Activated T-cell treated with anti-CD3 and anti-CD28 coated beads for 24 hours (primary cell): ENCODE measurements at regions not wholly inside any gene's neighbourhood (a gene's known extent, or its start where the extent isn't known, plus 50 kb on each side); places are given as distances from the start of the nearest gene placed in this dataset.

Experiments
- DNase-seq: peaks from one replicate; pipeline ENCODE4 v3.0.0-alpha.2; 2020; ENCODE audit warnings: low read depth

DNA sequence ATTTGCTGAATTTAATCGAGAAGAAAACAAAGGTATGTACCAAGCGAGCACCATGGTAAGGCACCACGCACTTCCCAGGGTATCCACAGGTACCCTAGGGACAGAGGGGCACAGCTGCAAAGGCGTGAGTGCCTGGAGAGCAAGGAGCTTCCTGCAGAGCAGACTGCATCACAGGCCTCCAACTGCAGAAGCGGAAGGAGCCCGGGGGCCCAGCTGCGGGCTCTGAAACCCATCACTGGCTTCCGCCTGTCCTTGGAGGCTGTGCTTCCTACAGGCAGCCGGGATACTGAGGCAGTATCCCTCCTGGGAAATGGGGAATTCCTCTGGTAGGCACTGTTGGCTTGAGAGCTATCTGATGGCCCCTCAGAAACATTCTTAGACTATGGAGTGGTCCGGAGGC, 217.4 kb upstream of the GMDS start:
- DNase-seq, result no peak

DNA sequence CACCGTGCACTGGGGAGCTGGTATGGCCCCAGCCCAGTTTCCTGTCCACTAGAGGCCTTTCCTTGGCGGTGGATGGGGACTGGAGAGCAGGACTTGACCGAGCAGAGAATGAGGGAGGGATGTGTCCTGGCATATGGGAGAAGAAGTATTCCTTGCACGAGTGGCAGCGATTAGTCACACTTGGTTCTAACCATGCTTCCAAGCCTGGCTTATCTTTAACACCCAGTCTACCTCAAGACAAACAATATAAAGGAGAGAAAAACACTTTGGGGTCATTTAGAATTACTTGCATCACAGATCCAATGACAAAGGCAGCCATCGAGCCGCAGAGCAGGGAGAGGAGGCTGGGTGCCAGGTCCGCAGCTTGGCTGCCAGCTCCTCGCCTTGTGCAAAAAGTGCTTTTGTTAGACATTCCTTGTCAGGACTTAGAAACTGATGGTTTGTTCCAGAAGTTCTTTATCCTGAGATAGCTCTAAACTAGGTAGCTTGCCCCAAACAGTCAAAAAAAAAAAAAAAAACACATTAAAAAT, 214.9 kb upstream of the GMDS start:
- DNase-seq, result no peak

DNA sequence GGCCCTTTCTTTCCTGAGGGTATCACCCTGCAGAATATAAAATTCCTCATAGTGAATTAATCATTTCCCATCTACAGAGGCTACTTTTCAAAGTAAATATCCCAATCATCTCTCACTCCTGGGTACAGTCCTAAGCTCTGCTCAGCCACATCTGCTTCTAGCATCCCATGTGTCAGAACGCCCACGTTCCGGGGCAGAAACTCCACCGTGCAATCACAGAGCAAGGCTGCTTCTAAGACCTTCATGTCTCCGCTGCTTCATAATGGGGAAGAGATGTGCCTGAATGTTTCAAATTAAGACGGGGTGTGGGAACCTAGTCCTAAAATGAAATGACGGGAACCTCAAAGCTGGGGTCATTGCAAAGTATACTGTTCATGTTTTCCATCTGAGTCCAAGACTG, 208.8 kb upstream of the GMDS start:
- no peak for DNase-seq

DNA sequence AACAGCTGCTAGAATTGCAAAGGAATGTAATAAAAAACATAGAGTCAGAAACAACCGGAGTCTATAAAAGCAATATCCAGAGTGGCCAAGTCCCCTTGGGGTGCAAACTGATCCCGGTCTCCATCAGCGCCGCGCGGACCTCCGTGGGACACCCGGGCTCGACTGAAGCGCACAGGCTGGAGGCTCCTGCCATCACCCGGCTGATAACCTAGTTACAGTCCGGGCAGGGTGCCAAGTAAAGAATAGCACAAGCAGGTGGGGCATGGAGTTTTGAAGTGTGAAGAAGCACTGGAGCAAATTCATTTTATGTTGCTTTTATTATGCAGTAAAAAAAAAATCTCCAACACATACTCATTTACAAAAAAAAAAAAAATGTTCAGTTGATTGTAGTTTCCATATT, 205.1 kb upstream of the GMDS start:
- no peak for DNase-seq

DNA sequence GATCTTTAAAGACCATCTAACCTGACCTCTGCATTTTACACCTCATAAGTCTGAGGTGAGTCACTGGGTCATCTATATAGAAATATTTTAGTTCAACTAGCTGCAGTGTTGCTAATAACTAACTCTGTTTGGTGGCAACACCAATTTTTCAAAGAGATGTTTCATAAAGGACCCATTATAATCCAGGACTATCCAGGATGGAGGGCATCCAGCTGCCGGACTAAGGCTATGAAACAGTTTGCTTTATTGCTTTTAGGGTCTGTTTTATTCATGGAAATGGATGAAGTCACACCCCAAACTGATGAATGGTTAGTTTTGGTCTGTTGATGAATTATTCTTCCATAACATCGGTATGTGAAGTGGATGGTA, 204.2 kb upstream of the GMDS start:
- no peak for DNase-seq

DNA sequence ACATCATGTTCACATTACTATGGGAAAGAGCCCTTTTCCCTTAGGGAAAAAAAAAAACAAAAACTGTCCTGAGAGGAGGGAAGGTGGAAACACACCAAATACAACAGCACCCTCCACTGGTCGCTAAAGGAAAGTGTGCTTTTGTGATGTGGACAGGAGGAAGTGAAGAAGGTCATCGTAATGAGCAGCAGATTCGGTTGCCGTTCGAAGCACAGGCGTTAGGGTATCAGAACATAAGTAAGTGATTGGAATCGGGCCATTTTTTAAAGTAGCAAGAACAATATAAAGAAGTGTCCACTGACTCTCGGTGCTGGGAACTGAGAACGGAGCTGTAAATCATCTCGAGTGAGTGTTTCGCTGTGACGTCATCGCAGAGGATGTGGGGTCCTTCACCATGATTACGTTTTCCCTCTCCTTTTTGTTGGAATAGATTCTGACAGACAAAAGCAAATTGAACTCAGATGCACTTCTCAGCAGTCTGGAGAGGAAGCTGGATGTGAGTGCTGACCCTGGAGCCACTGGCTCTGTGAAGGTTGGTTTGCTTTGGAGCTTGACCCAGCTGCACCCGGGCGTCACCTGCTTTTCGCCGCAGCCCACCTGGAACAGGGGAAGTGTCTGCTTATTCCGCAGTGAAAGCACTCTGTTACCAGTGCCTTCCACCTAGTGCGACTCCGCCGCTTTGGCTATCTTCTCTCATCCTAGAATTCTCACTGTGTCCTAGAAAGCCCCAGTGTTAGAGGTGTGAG, 203.6 kb upstream of the GMDS start:
- no peak for DNase-seq

DNA sequence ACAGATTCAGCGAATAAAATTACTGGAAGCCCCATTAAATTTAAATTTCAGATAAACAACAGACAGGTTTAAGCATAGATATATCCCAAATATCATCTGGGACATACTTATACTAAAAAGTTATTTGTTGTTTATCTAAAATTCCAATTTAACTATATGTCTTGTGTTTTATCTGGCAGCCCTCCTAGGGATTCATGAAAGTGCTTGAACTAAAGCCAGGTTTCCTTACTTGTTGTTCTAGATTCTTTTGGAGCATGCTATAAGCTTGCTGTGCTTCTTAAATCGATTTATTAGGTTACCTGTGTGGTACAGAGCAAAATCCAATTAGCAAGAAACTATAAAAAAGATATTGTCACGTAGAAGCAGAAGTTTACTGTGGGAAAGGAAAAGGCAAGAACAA, 202.5 kb upstream of the GMDS start:
- no peak for DNase-seq

DNA sequence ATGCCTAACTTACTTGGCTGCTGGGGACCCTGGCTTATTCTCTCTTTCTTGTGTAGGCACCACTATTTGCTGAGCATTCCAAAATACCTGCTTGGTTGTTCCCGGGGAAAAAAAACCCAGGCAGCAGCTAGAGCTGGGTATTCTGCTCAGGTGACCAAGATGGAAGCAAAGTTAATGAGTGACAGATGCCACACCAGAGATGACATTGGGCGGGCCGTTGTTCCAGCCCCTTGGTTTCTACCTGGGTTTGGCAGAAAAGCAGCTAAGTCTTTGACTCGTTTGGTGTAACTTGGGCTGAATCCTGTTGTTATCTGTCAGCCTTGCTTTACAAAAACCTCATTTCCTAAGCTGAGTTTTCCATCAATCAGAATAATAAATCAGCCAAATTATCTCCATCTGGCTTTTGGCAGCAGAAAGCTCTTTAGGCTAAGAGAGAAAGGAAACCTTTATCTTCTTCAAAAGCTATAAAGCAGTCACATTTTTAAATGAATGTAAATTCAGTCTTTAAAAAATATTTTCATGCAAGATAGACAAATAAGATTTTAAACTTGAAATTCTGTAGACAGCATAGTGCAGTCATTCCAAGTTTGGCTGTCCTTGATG, 202.0 kb upstream of the GMDS start:
- no peak for DNase-seq

DNA sequence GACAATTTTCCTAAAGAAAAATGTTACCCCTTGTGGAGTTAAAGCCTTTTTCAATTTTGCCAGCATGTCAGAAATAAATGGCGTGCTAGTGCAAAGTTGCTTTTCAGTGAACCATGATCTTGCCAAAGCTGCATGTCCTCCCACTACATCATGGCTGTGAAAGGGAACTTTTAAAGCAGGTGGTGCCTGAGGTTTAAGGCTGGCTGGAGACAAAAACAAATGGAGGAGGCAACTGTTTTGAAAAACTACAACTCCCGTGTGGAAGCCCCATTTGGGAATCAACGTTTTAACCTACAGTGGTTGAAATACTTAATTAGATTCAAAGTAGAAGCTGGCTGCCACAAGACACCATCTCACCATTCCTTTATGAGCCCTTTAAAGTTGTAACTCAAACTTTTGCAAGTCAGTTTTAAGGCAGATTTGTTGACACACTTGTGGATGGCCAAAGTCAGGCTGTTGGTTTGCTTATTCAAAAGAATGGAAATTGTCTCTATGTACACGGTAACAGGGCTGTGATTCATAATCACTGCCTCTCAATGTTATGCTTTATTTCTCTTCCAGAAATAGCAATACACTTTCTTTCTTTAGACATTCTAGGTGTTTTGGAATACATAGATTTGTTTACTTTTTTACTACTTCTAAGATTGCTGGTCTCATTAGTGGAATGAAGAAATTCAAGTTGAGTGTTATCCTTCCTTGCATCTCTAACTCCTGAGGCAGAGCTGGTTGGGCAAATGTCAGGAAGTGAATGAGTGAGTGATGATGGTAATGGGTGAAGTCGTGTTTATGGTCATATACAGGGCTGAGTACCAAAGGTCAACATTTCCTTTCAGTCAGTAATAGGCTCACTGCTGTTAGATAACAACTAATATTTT, 196.4 kb upstream of the GMDS start:
- DNase-seq, result no peak

DNA sequence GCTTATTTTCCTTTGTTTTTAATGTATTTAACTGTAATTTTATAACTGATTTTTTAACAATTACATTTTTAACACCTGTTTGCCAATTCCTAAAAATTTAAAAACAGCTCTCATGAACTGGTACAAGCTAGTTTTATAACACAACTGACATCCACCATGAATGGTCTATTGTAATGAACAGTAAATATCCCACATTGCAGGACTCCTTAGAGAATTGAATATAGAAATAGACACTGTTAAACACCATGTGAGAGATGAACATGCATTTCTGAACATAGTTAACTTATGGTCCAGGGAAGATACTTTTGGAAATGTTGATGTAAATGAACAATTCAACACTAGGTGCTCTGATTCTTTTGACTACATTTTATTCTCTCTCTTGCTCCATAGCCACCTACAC, 195.1 kb upstream of the GMDS start:
- no peak for DNase-seq

DNA sequence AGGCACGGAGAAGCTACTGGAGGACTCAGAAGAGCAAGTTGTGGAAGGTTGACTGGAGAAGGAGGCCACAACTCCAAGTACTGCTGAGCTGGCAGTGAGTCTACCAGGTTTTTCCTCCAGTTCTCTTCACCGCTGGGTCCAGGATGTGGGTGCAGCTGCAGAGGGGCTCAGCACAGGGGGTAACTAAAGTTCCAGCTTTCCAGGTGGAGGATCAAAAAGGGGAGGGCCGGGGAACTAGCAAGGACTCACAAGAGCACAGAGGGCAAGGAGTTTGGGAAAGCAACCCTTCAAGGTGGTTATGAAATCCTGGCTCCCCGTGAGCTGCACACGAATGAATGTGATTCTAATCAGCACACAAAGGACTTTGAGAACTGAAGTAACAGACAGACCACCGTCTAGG, 194.2 kb upstream of the GMDS start:
- DNase-seq, result no peak

DNA sequence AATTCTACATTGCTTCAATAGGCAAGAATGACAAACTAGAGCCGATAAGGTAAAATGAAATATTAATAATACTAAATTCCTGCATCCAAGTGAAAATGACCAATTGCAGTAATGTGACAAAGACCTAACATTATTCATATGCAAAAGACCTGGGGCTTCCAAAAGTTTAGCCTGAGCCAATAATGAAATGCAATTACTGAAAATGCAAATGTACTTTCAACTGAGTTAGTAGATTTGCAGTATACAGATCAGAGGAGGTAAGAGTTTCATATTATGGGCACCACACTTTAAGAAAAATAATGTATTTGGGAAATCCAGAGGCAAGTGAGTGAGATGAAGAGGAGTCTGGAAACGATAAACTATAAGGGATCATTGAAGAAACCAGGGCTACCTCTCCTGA, 193.7 kb upstream of the GMDS start:
- no peak for DNase-seq

DNA sequence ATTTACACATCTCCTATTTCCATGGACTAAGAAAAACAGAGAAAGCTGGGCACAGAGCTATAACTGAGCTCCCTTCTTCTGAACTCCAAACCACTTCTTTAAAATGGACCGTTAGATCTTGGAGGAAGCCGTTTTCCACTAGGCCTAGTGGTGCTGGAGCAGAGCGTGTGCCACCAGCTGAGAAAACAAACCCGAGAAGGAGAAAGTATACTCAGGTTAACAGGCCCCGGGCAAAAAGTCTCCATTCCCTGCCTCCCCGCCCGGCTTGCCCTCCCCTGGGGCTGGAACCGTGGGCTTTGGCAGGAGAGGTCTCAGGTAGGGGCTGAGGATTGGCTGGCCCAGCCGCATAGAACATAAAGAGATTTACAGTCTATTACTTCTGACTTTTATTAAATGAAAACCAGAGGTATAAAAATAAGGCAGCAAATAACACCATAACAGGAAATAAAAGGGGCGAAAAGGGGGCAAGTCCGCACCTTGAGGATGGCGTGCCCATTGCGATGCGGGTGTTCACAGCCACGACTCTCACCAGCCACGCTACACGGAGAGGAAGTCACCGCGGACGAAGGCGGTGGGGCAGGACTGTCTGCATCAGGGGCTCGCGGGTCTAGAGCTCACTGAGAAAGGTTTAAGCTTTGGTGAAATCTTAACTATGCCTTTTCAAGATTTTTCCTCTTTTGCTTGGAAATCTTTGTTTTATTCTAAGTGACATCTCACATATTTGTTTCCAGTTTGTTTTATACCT, 191.2 kb upstream of the GMDS start:
- no peak for DNase-seq

DNA sequence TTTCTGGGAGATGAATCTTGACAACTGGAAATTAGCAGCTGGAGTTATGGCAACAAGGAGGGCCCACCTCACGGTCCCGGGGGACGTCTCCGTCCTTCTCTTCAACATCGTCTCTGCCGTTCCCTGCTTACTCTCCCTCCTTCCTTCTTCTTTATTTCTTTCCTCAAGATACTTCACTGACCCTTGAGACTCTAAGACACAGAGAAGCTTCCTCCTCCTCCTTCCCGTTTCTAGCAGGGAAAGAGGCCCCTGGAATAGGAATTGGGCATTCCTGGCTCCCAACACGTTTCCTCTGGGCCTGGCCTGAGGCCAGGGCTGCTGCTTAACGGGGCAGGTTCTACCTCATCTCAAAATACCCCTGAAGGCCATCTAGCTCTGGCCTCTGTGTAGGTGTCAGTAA, 189.9 kb upstream of the GMDS start:
- no peak for DNase-seq

DNA sequence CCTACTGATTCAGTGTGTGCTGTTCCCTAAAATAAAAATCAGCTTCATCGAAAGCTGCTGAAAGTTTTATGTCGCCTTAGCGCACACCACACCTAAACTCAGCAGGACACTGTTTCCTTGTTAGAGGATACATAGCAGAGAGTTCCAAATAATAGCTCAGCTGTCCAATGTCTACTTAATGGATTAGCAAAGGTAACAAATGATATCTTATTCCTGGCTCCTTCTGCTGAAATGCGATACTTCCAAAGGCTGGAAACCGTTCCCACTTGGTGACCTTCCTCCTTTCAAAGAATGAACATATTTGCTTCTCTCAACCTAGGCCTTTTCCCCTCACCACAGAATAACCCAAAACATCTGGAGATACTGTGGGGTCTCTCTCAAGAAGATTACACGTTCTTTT, 189.5 kb upstream of the GMDS start:
- no peak for DNase-seq

DNA sequence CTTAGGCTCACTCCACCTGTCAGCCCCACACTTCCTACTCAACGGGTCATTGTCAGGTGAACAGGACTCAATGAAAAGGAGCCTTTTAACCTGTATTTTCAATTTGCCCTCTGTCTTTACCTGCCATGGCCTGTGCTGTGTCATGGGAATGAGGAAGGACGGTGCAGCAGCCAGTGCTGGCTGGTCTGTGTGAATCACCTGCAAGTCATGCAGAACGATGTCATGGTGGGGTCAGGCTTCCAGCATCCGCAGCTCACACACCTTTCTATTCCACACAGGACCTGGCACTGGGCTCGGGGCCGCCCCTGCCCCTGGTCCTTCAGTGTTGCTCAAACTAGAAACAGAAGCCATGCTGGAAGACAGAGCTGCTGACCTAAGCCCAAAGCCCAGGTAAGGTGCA, 188.7 kb upstream of the GMDS start:
- DNase-seq, result no peak

DNA sequence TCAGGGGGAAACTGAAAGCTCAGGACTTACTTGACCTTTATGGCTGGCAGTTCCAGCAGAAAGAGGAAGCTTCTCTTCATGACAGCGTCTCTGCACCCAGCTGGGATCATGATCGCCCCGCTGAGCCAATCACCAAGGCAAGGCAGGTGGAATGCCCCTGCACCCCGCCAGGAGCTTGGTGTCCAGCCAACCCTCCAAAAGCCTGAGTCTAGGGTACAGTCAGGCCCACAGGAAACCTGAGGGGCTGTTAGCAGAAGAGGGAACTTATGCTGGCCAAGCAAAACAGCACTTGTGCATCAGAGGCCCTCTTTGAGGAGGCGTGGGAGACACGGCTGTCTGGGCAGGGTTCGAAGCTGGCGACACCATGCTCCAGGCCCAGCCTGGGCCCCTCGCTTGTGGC, 188.3 kb upstream of the GMDS start:
- DNase-seq, result no peak

DNA sequence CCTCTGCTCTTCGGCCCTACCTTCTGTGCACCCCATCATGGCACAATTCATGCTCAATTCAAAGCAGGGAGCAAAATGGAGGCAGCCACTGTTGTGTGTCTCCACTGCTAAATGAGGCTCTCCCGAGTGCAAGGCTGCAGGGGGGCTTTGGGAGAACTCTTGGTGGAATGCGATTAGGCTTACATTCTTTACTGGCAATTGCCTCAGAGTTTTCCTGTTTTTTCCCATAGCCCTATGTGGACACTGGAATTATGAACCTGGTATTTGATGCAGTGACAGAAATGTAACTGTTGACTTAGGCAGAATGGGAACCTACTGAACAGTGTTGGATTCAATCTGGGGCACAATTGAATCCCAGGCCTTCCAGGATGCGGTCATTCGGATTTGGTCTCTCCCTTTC, 187.9 kb upstream of the GMDS start:
- DNase-seq, result no peak

DNA sequence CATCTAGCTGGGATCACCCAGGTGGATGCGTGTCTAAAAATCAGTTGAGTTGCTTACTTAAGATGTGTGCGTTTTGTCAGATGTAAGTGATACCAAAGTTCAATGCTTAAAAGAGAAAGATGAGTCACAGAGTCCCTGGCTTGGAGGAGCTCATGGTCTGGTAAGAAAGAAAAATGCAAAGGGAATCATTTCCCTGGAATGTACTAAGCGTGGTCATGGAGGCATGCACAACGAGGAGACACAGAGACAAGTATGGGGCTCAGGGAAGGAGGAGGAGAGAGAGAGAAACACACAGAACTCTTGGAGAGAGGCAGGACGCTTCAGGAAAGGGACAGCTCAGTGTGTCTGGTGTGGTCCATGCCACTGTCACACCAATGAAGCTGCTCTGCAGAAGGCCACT, 186.9 kb upstream of the GMDS start:
- DNase-seq, result no peak

DNA sequence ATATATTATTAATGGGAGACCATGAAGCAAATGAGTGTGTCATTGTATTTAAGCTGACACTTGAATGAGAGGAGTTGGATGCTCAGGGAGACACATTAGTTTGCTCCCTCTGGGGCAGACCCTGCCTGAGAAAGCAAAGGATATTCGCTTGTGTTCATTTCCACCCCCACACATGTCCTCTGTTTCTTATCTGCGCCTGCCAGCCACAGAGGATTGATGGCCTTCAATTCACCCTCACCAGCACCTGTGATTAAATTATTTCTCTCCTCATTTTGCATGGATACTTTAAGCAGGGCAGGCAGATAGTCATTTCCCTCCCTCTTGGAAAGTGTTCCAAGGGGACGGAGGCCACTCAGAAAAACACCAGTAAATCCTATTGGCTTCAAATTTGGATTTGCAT, 185.2 kb upstream of the GMDS start:
- no peak for DNase-seq

DNA sequence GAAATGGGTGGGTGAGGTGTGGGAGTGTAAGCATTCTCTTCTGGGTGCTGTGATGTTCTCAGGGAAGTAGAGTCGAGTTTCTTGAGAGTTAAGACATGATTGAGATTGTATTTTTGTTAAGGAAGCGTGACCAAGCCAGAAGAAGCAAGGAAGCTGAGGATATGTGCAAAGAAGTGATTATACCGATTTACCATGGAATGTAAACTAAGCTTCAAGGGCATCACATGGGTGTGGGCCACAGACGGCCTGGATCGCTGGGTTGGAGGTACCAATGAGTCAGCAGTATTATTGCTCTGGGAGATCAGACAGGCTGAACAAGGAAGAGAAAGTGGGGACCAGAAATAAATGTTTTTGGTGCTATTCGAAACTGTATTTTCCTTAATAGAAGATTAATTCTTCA, 184.1 kb upstream of the GMDS start:
- no peak for DNase-seq

DNA sequence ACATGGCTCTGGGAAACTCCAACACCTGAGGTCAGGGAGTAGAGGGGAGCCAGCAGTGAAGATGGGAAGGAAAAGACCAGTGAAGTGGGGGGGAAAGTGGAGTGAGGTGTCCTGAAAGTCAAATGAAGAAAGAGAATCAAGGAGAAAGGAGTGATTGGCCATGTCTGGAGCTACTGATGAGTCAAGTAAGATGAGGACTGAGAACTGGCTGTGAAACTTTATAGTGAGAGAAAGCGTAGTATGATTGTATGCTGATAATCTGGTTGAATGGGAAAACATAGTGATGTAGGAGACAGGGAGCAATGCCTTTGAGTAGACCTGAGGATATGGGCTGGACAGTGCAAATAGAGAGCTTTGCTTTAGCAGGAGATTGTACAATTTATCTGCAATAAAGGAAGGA, 183.6 kb upstream of the GMDS start:
- no peak for DNase-seq
